Kidney tubule cell (primary cell): ENCODE measurements at regions not wholly inside any gene's neighbourhood (a gene's known extent, or its start where the extent isn't known, plus 50 kb on each side); places are given as distances from the start of the nearest gene placed in this dataset.
A peak's percentile ranks its signal among the peaks of the same experiment; 100 is the strongest.

Experiments
- DNase-seq: peaks from one replicate; pipeline ENCODE4 v3.0.0-alpha.2; 2018; ENCODE audit warnings: low spot score

DNA sequence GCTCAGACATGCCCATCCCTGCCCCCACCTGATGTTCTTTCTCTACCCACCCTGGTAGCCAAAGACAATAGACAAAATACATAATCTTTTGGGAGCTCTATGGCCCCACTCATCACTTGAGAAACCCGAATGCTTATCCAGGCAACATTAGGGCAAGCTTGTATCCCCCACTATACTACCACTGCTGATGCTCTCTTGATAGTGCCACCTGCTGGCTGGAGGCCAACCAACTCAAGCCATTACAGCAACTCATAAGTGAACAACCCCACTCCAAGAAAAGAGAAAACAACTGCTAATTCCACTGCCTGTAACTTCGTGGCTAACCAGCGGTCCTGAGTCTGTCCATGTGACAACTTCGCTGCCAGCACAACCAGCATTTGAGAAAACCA is 342.5 kb upstream of the TGFBR2 start:
- DNase-seq, result no peak

DNA sequence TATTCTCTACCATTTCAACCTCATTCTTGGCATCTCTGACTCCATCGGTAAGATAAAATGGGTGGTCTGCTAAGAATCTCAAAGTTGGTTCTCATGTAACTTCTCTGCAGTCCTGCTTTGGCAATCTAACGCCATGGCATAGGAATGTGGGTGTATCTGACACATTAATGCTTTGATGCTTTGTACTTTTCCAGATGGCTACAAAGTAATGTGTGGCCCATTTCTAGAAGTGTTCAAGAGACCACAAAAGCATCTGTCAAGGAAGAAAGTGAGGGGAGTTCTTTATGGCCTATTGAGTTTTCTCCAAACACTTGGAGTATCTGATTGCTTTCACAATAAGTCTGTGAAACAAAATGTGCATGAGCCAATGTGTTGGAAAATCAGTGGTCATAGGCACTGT is 339.9 kb upstream of the TGFBR2 start:
- no peak for DNase-seq

DNA sequence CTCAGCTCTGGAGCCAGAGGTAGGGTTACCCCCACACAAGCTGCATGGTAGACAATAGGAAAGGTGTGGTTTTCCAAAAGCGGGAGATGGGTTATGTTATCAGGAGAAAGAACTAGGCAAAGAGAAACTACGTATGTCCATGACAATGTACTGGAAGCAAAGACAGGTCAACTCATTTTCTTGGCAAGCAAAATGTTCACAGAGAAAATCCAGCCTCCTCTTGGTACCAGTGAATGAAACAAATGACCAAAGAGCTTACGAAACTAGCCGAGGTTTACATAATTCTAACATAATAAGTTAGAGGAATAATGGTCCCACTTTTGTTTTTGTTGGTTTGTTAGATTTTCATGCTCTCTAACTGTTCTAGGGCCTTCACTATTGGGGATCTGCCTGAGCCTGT is 338.1 kb upstream of the TGFBR2 start:
- DNase-seq, result no peak

DNA sequence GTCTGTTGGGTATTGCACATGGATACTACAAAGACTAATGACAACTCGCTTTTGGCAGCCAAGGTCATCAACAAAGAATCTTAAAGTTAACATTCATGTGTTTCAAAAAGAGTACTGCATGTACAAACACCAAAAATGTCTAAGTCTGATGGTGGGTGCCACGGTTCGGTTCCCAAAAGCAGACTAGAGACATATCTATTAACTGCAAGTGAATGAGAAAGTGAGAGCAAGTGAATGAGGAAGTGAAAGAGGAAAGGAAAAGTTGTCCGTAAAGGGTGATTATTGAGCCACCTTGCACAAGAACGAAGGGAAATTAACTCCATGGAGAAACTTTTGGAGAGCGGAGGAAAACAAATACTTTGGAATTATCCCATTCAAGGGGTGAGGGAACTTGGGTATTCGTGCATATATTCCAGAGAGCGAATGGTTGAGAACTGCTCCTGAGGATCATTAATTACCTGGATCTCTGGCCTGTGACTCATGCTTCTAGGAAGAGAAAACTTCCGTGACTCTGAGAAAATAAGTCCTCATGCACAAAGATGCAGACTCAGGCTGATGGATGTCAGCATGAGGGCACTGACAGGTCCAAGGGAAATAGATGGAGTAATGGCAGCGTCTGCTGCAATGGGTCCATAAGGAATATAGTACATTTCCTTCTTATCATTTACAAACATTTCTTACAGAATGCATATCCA is 336.5 kb upstream of the TGFBR2 start:
- DNase-seq, result peak; percentile 77

DNA sequence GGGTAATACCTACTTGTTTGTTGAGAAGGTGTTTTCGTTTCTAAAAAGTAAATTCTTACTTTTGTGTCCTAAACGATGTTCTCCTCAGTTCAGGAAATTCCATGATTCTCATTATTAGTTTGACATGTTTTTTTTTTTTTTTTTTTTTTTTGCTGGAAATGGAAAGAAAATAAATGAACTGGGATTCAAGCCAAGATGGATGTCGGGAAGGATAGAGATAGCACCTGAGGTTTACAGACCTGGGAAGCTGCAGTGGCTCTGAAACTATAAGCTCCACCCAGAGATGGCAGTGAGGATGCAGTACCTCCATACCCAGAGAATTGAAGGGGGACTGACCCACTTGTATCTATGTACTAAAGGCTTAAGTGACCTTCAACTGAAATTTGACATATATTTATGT is 334.6 kb upstream of the TGFBR2 start:
- DNase-seq, result no peak

DNA sequence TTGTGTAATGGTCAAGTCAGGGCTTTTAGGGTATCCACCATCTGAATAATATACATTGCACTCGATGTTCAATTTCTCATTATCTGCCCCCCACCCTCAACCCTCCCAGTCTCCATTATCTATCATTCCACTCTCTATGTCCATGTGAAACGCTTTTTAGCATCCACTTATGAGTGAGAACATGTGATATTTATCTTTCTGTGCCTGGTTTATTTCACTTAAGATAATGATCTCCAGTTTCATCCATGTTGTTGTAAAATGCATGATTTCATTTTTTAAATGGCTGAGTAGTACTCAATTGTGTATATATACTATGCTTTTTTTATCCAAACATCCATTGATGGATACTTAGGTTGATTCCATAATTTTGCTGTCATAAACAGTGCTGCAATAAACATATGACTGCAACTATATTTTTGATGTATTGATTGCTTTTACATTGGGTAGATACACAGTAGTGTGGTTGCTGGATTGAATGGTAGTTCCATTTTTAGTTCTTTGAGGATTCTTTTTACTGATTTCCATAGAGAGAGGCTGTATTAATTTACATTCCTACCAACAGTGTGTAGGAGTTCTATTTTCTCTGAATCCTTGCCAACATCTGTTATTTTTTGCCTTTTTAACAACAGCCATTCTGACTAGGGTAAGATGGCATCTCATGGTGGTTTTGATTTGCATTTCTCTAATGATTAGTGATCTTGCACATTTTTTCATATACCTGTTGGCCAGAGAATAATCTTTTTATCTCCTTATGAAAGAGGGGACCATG is 332.9 kb upstream of the TGFBR2 start:
- DNase-seq, result peak; percentile 30

DNA sequence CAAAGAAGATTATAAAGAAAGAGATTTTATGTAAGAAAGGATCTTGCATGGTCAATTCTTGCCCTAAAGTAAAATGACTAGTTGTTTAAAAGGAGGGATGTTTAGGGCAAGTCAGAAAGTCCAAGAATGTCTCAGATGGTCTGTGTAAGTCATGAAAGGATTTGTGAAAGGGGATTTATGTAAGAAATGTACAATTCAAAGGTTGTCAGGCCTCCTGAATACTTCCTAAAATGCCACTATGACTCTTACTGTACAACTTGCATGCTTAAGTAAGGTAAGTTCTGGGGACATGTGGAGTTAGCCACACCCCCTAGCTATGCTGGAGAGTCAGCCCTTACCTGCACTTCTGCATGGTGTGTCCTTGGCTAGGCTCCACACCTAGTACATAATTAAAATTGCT is 328.9 kb upstream of the TGFBR2 start:
- no peak for DNase-seq

DNA sequence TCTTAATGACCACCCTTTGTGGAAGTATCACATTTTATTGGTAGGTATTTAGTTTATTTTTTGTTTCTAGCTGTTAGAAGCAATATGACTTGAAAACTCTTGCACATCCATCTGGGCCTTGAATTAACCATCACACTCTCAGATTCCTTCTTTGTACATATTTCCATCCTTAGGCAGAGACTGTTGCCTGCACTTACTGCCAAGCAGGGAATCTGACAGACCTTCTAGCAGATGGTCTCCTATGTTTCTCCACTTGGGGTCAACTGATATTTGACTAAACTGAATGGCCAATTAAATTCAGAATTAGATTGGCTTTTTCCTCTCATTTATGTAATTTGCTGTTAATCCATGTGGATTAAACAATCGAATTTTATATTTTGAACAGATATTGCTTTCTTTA is 324.9 kb upstream of the TGFBR2 start:
- DNase-seq, result no peak

DNA sequence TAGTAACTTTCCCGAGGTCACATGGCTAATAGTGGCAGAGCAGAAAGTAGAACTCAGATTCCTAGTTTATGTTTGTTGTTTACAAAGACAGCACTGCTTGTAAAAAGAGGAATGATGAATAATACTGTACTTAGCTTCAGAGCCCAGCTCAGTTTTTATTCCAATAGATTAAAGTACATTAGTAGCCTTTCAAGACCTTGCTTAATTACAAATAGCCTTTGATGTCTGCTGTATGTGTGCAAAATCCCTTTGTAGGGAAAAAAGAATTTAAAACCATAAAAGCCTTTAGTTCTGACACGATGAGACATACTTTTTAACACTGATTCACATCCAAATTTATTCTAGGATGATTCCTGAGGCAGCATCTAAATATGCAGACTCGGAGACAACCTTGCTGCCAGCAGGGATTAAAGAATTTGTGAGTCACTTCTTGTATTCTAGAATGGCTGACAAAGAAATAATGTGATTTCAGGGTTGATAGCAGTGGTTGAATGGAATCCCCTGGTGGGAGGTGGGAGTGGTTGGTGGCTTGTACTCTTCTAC is 324.2 kb upstream of the TGFBR2 start:
- peak; percentile 93 for DNase-seq

DNA sequence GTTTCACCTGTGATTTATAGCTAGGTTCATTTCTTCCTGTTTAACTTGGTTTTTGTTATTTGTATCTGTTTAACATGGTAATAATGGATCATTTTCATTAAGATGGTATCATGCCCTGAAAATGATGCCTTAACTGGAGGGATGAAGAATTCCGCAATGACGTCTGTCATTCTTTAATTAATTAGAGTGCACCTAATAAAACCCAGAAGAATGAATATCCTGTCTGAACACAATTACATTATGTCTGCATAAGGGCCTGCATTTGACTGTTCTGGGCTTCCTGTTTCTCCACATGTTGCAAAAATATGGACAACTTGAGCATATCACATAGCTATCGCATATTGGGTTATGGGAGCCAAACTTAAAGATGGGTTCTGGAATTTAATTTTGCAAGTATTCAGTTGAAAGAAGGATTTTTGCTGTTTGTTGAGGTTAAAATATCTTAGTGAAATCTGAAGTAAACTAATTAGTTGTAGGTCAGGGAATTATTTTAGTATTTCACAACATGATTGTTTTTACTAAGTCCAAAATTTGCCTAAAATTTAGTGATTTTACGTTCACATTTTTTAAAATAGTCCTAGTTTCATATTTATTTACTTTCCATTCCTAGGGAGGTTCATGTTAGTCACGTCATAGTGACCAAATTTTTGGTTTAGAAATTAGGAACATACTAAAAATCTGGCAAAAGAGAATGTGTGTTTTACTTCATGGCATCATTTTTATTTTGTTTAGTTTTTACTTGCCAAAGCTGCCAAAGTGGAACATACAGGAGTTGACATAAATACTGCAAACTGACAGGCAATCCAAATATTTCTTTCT is 321.0 kb upstream of the TGFBR2 start:
- no peak for DNase-seq

DNA sequence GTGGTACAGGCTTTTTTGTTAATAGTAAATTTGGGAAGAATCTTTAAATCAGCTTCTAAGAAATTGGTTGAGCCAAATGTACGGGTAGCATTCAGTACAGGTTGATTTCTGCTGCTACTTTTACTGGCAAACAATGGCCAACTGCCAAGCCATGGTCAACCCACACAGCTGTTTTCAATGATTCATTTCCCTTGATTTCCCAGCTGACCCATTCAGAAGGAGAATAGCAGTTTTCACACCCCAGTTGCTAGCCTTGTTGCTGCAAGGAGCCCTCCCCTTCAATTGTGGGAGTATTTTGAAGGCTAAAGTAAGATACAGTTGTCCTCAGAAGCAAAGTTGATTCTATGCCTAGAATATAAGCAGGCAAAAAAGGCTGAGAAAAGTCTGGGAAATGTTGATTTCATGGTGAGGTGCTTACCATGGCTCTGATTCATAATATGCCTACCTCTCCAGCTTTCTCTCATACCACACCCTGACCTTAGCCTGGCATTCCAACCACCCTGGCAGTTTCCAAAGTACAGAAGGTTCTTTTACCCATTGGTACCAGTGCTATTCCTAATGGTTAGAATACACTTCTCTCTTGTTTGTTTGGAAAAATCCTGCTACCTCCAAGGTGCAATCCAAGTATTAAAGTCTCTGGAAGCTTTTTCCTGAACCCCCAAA is 320.3 kb upstream of the TGFBR2 start:
- DNase-seq, result peak; percentile 89

DNA sequence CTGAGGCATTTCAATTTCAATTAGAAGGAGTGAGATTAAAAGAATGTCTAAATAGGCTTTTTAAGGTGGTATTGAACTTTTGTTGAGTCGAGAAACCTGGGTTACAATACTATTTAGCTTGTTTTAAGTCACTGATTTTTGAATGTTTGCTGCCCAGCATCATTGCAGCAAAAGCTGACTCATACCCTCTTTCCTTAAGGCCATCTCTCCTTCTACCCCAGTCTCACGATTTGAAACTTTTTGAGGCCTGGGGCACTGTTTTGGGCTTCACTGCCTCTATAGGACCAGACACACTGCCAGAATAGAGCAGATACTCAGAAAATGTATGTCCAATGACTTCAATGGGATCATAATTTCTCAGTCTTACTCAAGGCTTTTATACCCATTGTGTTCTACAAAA is 319.6 kb upstream of the TGFBR2 start:
- DNase-seq, result peak; percentile 38

DNA sequence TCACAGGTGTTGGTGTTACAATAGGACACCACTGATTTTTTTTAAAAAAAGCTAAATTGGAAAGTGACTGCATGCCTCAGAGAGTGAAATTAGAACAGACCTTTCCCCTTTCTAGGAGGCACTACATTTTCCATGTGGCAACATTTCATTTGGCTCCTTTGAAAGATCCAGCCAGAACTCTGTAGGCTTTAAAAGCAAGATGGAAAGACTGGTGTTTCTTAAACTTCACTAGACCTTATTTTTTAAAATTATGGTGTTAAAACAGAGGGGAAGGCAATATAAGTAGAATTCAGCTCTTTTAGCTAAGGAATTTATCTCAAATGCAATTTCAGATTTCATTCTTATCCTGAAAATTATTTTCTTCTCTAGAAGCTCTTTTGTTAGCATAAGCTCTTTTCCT is 317.6 kb upstream of the TGFBR2 start:
- no peak for DNase-seq

DNA sequence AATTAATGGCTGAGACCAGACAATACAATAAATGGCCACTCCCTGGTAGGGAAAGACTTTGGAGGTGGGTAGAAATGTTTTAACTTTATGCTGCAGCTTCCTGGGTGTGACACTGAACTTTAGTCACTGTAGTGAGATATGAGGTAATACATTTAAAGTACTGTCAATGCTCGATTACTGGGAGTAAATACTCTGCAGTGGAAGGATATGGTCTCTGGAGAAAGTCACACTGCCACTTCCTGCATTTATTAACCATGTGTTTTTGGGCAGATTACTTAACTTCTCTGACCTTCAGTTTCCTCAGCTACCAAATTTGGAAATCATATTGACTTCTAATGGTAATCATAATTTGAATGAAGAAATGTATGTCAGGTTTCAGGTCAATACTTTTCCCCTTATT is 317.1 kb upstream of the TGFBR2 start:
- peak; percentile 38 for DNase-seq

DNA sequence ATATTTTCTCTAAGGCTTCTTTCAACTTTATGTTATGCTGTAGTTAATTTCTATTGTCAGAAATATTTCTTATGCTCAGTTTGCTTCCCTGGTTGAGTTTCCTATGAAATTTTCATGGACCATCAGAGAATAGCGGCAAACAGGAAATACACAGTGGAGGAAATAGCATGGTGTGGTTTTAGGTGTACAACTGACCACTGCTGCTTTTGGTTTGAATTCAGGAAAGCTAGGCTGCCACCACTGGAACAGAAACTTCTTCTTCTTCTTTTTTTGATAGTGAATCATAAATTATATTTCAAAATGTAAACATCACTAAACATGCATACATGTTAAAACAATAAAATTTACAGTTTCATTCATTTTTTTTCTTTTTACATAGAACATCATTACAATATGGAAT is 316.6 kb upstream of the TGFBR2 start:
- DNase-seq, result no peak

DNA sequence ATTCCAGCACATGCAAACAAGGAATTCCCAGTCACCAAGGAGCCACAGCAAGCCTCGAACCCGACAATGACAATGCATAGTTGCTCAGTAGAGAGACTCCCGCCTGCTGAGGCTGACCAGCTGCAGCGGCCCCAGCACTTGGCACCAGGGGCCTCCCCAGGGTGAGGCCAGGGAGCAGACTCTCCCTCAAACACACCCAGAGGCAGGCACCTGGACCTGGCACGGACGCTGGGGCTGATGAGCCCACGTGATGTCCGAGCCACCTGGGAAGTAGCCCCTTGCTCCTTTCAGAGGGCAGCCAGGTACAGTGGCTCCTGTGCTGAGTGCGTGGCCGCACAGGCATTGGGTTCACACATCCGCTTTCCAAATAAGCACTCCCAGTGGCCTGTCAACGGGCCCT is 315.9 kb upstream of the TGFBR2 start:
- no peak for DNase-seq

DNA sequence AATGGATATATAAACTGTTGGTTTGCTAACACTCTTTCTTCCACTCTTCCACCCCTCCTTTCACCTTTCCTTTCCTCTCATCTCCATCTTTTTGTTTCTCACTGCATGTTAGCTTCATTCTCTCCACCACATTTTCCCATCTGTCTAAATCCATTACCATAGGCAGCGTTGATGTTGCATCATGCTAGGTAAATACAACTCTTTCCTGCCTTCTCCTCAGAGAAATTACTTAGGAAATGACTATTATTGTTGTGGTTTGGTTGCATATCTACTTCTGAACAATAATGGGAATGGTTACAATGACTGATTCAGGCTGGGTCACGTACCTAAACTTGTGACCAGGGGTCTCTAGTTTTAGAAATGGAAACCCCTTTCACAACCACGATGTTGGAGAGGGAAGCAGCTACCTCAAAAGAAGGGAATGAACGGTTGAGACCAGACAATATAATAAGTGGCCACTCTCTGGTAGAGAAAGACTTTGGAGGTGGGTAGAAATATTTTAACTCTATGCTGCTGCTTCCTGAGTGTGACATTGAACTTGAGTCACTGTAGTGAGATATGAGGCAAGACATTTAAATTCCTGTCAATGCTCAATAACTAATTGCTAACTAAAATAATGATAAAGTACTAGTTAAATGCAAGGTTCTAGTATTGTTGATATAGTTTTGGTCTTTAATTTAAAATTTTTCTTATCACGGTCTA is 314.1 kb upstream of the TGFBR2 start:
- peak; percentile 50 for DNase-seq

DNA sequence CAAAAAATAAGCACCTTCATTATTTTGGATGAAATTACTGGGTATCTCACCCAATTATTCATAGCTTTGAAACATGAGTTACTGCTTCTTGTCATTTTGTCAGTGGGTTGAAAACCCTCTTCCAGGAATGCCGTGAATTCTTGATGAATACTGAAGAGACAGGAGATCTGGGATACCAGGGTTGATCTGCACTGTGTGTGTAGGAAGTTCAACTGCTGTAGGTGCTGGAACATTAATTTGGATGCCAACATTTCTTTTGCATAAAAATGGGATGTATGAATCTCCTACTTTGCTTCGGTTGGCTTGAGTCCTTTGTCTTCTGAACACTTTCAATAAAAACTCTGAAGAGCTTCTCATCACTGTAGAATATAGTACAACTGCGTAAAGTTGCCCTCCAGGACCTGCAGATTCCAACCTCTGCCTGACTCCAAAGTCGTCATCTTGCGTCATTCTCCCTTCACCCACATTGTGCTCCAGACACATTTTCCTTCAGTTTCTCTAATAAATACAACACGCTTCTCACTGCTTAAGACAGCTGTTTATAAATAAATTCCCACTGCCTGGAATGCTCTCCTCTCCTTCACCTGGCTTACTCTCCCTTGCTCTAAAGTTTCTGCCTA is 312.7 kb upstream of the TGFBR2 start:
- DNase-seq, result no peak

DNA sequence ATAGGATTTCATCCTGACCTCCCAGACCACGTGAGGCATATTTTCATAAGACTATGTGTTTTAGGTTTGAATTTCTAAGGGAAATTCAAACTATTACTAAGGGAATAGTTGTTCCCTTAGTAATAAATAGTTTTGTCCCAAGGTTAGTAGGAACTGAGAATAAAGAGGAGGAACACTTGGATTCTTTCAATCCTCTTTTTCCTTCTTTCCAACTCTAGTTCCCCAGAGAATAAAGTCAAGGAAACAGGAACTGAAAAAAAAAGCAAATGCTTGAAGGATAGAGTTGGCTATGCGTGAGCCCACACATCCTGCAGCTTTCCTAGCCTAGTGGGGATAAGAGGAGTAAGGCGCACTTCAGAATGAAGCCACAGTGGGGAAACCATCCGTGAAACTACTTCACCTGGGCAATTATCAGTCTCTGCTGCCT is 312.1 kb upstream of the TGFBR2 start:
- peak; percentile 10 for DNase-seq

DNA sequence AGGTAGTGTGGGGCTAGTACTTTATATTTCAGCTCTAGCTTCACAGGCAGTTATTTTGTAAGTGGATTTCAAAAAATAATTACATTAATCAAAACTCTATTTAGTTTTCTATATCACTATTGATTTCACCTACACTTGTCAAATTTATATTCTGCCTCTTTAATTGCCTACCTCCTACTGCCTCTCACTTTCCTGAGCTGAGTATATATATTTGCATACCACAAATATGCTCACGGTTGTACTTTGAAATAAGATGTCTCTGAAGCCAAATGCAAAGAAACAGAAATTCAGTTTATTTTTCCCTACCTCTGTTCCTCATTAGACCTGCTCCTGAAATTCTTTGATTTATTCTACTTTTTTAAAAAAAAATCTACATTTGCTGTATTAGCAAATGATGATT is 309.3 kb upstream of the TGFBR2 start:
- no peak for DNase-seq
